Activated naive CD4-positive, alpha-beta T cell treated with Interleukin-2 at 50 U/mL for 16 hours (primary cell): ENCODE measurements at regions not wholly inside any gene's neighbourhood (a gene's known extent, or its start where the extent isn't known, plus 50 kb on each side); places are given as distances from the start of the nearest gene placed in this dataset.
"Not testable (repeated sequence)": the region's sequence is repeated elsewhere in the genome, so short reads cannot be mapped to it uniquely, and the experiment has no call there.

Source experiments
- DNase-seq: peaks from one replicate; pipeline ENCODE4 v3.0.0-alpha.2; 2020

GRCh38 chr4:155037031-155037430 is 171.4 kb upstream of the NPY2R start:
- DNase-seq: no peak

GRCh38 chr4:155038459-155038858 is 170.0 kb upstream of the NPY2R start:
- no peak for DNase-seq

GRCh38 chr4:155039162-155039561 is 169.3 kb upstream of the NPY2R start:
- DNase-seq: no peak

- DNase-seq: no peak
Observed at GRCh38 chr4:155040031-155040430, 168.4 kb upstream of the NPY2R start.

GRCh38 chr4:155042014-155042413 is 166.4 kb upstream of the NPY2R start:
- DNase-seq: no peak

- DNase-seq: not testable (repeated sequence)
Observed at GRCh38 chr4:155044251-155044650, 164.2 kb upstream of the NPY2R start.

- DNase-seq: no peak
Observed at GRCh38 chr4:155047755-155048154, 160.7 kb upstream of the NPY2R start.

- not testable (repeated sequence) for DNase-seq
Observed at GRCh38 chr4:155054042-155054441, 154.4 kb upstream of the NPY2R start.

GRCh38 chr4:155060419-155060818 is 148.0 kb upstream of the NPY2R start:
- DNase-seq: no peak

- DNase-seq: no peak
Observed at GRCh38 chr4:155060873-155061272, 147.6 kb upstream of the NPY2R start.

GRCh38 chr4:155062948-155063347 is 145.5 kb upstream of the NPY2R start:
- DNase-seq: no peak

GRCh38 chr4:155064934-155065333 is 143.5 kb upstream of the NPY2R start:
- not testable (repeated sequence) for DNase-seq

GRCh38 chr4:155066871-155067270 is 141.6 kb upstream of the NPY2R start:
- DNase-seq: no peak

- no peak for DNase-seq
Observed at GRCh38 chr4:155071962-155072361, 136.5 kb upstream of the NPY2R start.

GRCh38 chr4:155072417-155072816 is 136.0 kb upstream of the NPY2R start:
- DNase-seq: no peak

GRCh38 chr4:155073852-155074251 is 134.6 kb upstream of the NPY2R start:
- no peak for DNase-seq

- DNase-seq: no peak
Observed at GRCh38 chr4:155076256-155076785, 132.1 kb upstream of the NPY2R start.

GRCh38 chr4:155077452-155078229 is 130.8 kb upstream of the NPY2R start:
- DNase-seq: no peak

- DNase-seq: no peak
Observed at GRCh38 chr4:155079871-155080270, 128.6 kb upstream of the NPY2R start.

- no peak for DNase-seq
Observed at GRCh38 chr4:155081222-155081621, 127.2 kb upstream of the NPY2R start.

- DNase-seq: no peak
Observed at GRCh38 chr4:155085843-155086530, 122.4 kb upstream of the NPY2R start.

GRCh38 chr4:155094201-155094820 is 114.1 kb upstream of the NPY2R start:
- no peak for DNase-seq

- no peak for DNase-seq
Observed at GRCh38 chr4:155099231-155099630, 109.2 kb upstream of the NPY2R start.

- DNase-seq: no peak
Observed at GRCh38 chr4:155106629-155107028, 101.8 kb upstream of the NPY2R start.
